ENCODE measurements at regions not wholly inside any gene's neighbourhood (a gene's known extent, or its start where the extent isn't known, plus 50 kb on each side); places are given as distances from the start of the nearest gene placed in this dataset.

GRCh38 chr18:69330385-69331005 lies 70.2 kb upstream of the DOK6 start:
- Histone ChIP-seq H4K8ac (ENCODE audit: low read depth in 2 of 2, low read length in 2 of 2) (no peak overlapping the region), H4K91ac (ENCODE audit: insufficient read depth, low read depth, low read length) (no peak overlapping the region), H3K27ac (ENCODE audit: insufficient read depth, low read length) (no peak overlapping the region), H3K9me1 (ENCODE audit: insufficient read depth, low read length) (no peaks in the 10 kb centered on the region), H4K5ac (ENCODE audit: low read depth, low read length) (no peak overlapping the region), H2BK120ac (ENCODE audit: low read depth, low read length) (no peak overlapping the region), H3K18ac (ENCODE audit: low read depth, low read length) (no peak overlapping the region), H3K9me3 (ENCODE audit: control insufficient read depth, insufficient read depth, low read length) (no peaks in the 10 kb centered on the region), H2AK5ac (ENCODE audit: low read depth, low read length) (no peak overlapping the region), H3K4me1 (ENCODE audit: control insufficient read depth, insufficient read depth, low read length) (no peaks in the 10 kb centered on the region), H3K23ac (ENCODE audit: low read depth, low read length) (no peak overlapping the region), H3K14ac (replicated peaks; ENCODE audit: low read depth, low read length) (no peak overlapping the region), H3K27me3 (ENCODE audit: control insufficient read depth, insufficient read depth, low read length) (no peaks in the 10 kb centered on the region), H3K56ac (ENCODE audit: extremely low read depth, insufficient read depth, low read length) (no peak overlapping the region), H2AK9ac (replicated peaks; ENCODE audit: low read depth, low read length, poor library complexity) (no peak overlapping the region), H3K9ac (ENCODE audit: low read depth, low read length) (no peak overlapping the region), H2BK5ac (ENCODE audit: low read depth, low read length, poor library complexity, severe bottlenecking) (no peak overlapping the region), H2AFZ (replicated peaks; ENCODE audit: low read length, poor library complexity) (no peak overlapping the region), H4K20me1 (ENCODE audit: insufficient read depth, low read length) (no peaks in the 10 kb centered on the region), H3K4ac (ENCODE audit: low read depth, low read length) (no peak overlapping the region), H3K36me3 (ENCODE audit: control insufficient read depth, insufficient read depth, low read length) (no peaks in the 10 kb centered on the region), H2BK15ac (ENCODE audit: low read depth, low read length) (no peak overlapping the region), H3K79me1 (ENCODE audit: low read depth in 1 of 2, low read length in 2 of 2) (no peaks in the 10 kb centered on the region), H2BK20ac (ENCODE audit: low read depth, low read length) (no peak overlapping the region), H3K4me3 (ENCODE audit: insufficient read depth, low read depth, low read length) (no peak overlapping the region), H3K4me2 (ENCODE audit: low read depth, low read length) (no peak overlapping the region)
- dilution Hi-C loops (cut with HindIII; ENCODE audit: low sequenced_read_pairs, unreplicated experiment) (no loop called here), in situ Hi-C loops (cut with MboI; ENCODE audit: low sequenced_read_pairs) (no loop called here), intact Hi-C loops (cut with micrococcal nuclease) (no loop called here)
- ATAC-seq (ENCODE audit: low read depth): no peak
- TF ChIP-seq NFE2L2 (IDR thresholded peaks at IDR 0.05; ENCODE audit: low read depth, low read length): no peak
- WGBS, 2 experiments (ENCODE audit: extremely low coverage in 2 of 2, insufficient read length in 1 of 2): no CpG with 5 or more reads among the region's 4 CpGs
- DNase-seq: no peak
- CTCF ChIA-PET: interaction anchor here (0.9 kb wide), 1 partner anchor 38 kb away, joined by 3 read pairs; no protein-coding TSS in a partner anchor
- POLR2A ChIA-PET (ENCODE audit: unreplicated experiment): no interaction called here
- BruUV-seq (replicated peaks): no TSS peak
